OCI-LY1 (cell line): ENCODE measurements at regions not wholly inside any gene's neighbourhood (a gene's known extent, or its start where the extent isn't known, plus 50 kb on each side); places are given as distances from the start of the nearest gene placed in this dataset.

Experiments used
- EZH2 ChIP-seq: fragments of 200-600 bp; sonication (generic), shearing (Covaris generic); IDR thresholded peaks from 2 replicates; pipeline ENCODE4 v1.8.0; 2017; ENCODE audit warnings: borderline replicate concordance, mixed run types, mild to moderate bottlenecking, antibody characterized with exemption, low read length, moderate library complexity, mixed read lengths
- TF ChIP-seq, protein P1 (sequence below): fragments of 200-600 bp; sonication (generic), shearing (Covaris generic); IDR thresholded peaks from 2 replicates; pipeline ENCODE4 v1.5.1; 2017; ENCODE audit warnings: mild to moderate bottlenecking, antibody characterized with exemption, low read length, moderate library complexity, mixed read lengths

DNA sequence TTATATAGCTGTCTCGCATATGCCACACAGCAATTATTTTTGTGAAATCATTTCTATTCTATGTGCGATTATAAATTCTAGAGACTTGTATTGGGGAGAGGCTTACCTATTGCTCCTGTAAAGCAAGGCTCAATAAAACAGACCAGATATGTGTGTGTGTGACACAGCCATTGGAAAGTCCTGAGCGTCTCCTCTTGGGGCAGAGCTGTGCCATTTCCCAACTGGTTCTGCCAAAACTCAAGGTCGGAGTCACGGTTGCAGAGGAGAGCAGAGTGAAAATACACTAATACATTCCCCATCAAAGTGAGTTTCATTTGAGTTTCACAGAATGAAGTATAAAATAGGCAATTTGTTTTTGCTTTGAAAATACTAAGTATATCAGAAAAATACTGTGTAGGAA lies 567.4 kb upstream of the FZD8 start:
- TF ChIP-seq, protein P1, sequence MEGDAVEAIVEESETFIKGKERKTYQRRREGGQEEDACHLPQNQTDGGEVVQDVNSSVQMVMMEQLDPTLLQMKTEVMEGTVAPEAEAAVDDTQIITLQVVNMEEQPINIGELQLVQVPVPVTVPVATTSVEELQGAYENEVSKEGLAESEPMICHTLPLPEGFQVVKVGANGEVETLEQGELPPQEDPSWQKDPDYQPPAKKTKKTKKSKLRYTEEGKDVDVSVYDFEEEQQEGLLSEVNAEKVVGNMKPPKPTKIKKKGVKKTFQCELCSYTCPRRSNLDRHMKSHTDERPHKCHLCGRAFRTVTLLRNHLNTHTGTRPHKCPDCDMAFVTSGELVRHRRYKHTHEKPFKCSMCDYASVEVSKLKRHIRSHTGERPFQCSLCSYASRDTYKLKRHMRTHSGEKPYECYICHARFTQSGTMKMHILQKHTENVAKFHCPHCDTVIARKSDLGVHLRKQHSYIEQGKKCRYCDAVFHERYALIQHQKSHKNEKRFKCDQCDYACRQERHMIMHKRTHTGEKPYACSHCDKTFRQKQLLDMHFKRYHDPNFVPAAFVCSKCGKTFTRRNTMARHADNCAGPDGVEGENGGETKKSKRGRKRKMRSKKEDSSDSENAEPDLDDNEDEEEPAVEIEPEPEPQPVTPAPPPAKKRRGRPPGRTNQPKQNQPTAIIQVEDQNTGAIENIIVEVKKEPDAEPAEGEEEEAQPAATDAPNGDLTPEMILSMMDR: no peak
- no peak for TF ChIP-seq EZH2
